ENCODE measurements at regions not wholly inside any gene's neighbourhood (a gene's known extent, or its start where the extent isn't known, plus 50 kb on each side); places are given as distances from the start of the nearest gene placed in this dataset.

GRCh38 chr9:740221-740620 lies 101.3 kb upstream of the DMRT1 start:
- ChIA-PET POLR2A (no interaction called here), CTCF (ENCODE audit: low intra/inter-chr PET ratio, low total read pairs) (no interaction called here)
- intact Hi-C loops (cut with micrococcal nuclease; ENCODE audit: unreplicated experiment): no loop called here
- no peak overlapping the region for H3K27ac ChIP-seq (ENCODE audit: extremely low read length, insufficient read depth, low read length)
- TF ChIP-seq POLR2AphosphoS5 (IDR thresholded peaks at IDR 0.05; ENCODE audit: low read depth, low read length): peak; percentile 15; the same call in 1 of the 2 replicates
- no peak for TF ChIP-seq TBX2 (CRISPR knock-in tag; IDR thresholded peaks at IDR 0.05; ENCODE audit: borderline replicate concordance)
- 0 out of 2 replicates have a peak, but pooled peaks cover 5% of the 10 kb centered on the region for H4K20me1 ChIP-seq (ENCODE audit: insufficient read depth, low read length)
- no peak overlapping the region for H3K4me2 ChIP-seq (ENCODE audit: low read depth, low read length)
- no peaks in the 10 kb centered on the region for H3K9me3 ChIP-seq (ENCODE audit: low read length)
- no peak overlapping the region for H3K4me3 ChIP-seq (replicated peaks in 1 of 3; ENCODE audit: insufficient read depth in 1 of 3, low read depth in 2 of 3, low read length in 3 of 3)
- no peak overlapping the region for H2AFZ ChIP-seq (ENCODE audit: low read length)
- in situ Hi-C loops (cut with HindIII; ENCODE audit: extremely low pct_ligation_motif_present, low pct_unique_long_range_greater_than_20kb): no loop called here
- H3K9ac ChIP-seq (ENCODE audit: insufficient read depth, low read depth, low read length): no peak overlapping the region
- FAIRE-seq: no peak
- no TSS peak for BruUV-seq (replicated peaks)
- H3K27me3 ChIP-seq (ENCODE audit: control insufficient read depth in 1 of 2, insufficient read depth in 2 of 2, low read length in 2 of 2): no peaks in the 10 kb centered on the region
- H3K4me1 ChIP-seq (ENCODE audit: insufficient read depth, low read length): peaks cover 36% of the 10 kb centered on the region
- ATAC-seq: no peak
- H3K79me2 ChIP-seq (ENCODE audit: insufficient read depth, low read length): peaks cover 1% of the 10 kb centered on the region
- 90% methylated on average over 10 of the region's 10 CpGs for WGBS (ENCODE audit: low lambda C conversion rate)
- H3K36me3 ChIP-seq (replicated peaks in 1 of 2; ENCODE audit: control insufficient read depth in 1 of 2, insufficient read depth in 2 of 2, low read length in 2 of 2): peaks cover 72 to 92% of the 10 kb centered on the region in 2 experiments
- DNase-seq (ENCODE audit: low spot score): no peak

GRCh38 chr9:742104-742503 lies 99.4 kb upstream of the DMRT1 start:
- WGBS (ENCODE audit: low lambda C conversion rate): 98% methylated on average over 13 of the region's 16 CpGs
- peaks cover 66 to 92% of the 10 kb centered on the region in 2 experiments for H3K36me3 ChIP-seq (replicated peaks in 1 of 2; ENCODE audit: control insufficient read depth in 1 of 2, insufficient read depth in 2 of 2, low read length in 2 of 2)
- no peak for DNase-seq (ENCODE audit: low spot score)
- TF ChIP-seq KLF16 (CRISPR knock-in tag; IDR thresholded peaks at IDR 0.05): no peak
- TF ChIP-seq ERF (CRISPR knock-in tag; IDR thresholded peaks at IDR 0.05): no peak
- TF ChIP-seq HINFP (CRISPR knock-in tag; IDR thresholded peaks at IDR 0.05; ENCODE audit: low read depth): no peak
- no peak for TF ChIP-seq ZNF564 (CRISPR knock-in tag; IDR thresholded peaks at IDR 0.05)
- peak; percentile 53; the same call in 1 of the 2 replicates for TF ChIP-seq ZBTB38 (CRISPR knock-in tag; IDR thresholded peaks at IDR 0.05)
- no peak for TF ChIP-seq ZNF33A (CRISPR knock-in tag; IDR thresholded peaks at IDR 0.05; ENCODE audit: borderline replicate concordance)
- TF ChIP-seq POLR2A (IDR thresholded peaks at IDR 0.05; ENCODE audit: insufficient read depth in 1 of 2, low read depth in 2 of 2, low read length in 2 of 2): 0 out of 4 replicates have a peak, but pooled peaks of 1 of the 2 experiments have one; percentile 17
- TF ChIP-seq ZNF230 (CRISPR knock-in tag; IDR thresholded peaks at IDR 0.05): no peak
- peak; percentile 74 for TF ChIP-seq AGO2 (optimal IDR thresholded peaks at IDR 0.05; ENCODE audit: low read depth, low read length)
- TF ChIP-seq TCF7L2 (IDR thresholded peaks at IDR 0.05; ENCODE audit: low read depth, low read length): no peak
- no peak for TF ChIP-seq ATF1 (CRISPR knock-in tag; IDR thresholded peaks at IDR 0.05)
- TF ChIP-seq ZNF687 (CRISPR knock-in tag; IDR thresholded peaks at IDR 0.05): peak; percentile 46; the same call in 1 of the 2 replicates
- TF ChIP-seq JUNB (CRISPR knock-in tag; IDR thresholded peaks at IDR 0.05; ENCODE audit: borderline replicate concordance): no peak
- no peak for TF ChIP-seq TBX2 (CRISPR knock-in tag; IDR thresholded peaks at IDR 0.05; ENCODE audit: borderline replicate concordance)

More at GRCh38 chr9:742104-742503, 99.4 kb upstream of the DMRT1 start:
- peaks cover 5% of the 10 kb centered on the region; the same call in 1 of the 2 replicates for H4K20me1 ChIP-seq (ENCODE audit: insufficient read depth, low read length)
- H3K4me3 ChIP-seq (replicated peaks in 1 of 3; ENCODE audit: insufficient read depth in 1 of 3, low read depth in 2 of 3, low read length in 3 of 3): no peak overlapping the region
- peaks cover 35% of the 10 kb centered on the region for H3K4me1 ChIP-seq (ENCODE audit: insufficient read depth, low read length)
- FAIRE-seq: no peak
- H3K4me2 ChIP-seq (ENCODE audit: low read depth, low read length): no peak overlapping the region
- no peaks in the 10 kb centered on the region for H3K79me2 ChIP-seq (ENCODE audit: insufficient read depth, low read length)
- no peak overlapping the region for H3K27ac ChIP-seq (ENCODE audit: extremely low read length, insufficient read depth, low read length)
- ChIA-PET POLR2A (interaction anchor here (1.3 kb wide), 1 partner anchor 58 kb away, joined by 3 read pairs; no protein-coding TSS in a partner anchor), CTCF (ENCODE audit: low intra/inter-chr PET ratio, low total read pairs) (no interaction called here)
- ATAC-seq: no peak
- H3K27me3 ChIP-seq (ENCODE audit: control insufficient read depth in 1 of 2, insufficient read depth in 2 of 2, low read length in 2 of 2): no peaks in the 10 kb centered on the region
- intact Hi-C loops (cut with micrococcal nuclease; ENCODE audit: unreplicated experiment) (no loop called here), in situ Hi-C loops (cut with HindIII; ENCODE audit: extremely low pct_ligation_motif_present, low pct_unique_long_range_greater_than_20kb) (no loop called here)
- H2AFZ ChIP-seq (ENCODE audit: low read length): no peak overlapping the region
- no TSS peak for BruUV-seq (replicated peaks)
- H3K9me3 ChIP-seq (ENCODE audit: low read length): no peaks in the 10 kb centered on the region
- no peak overlapping the region for H3K9ac ChIP-seq (ENCODE audit: insufficient read depth, low read depth, low read length)

Data from HepG2 (cell line).